GM19240 (cell line): ENCODE measurements at regions not wholly inside any gene's neighbourhood (a gene's known extent, or its start where the extent isn't known, plus 50 kb on each side); places are given as distances from the start of the nearest gene placed in this dataset.
A peak's percentile ranks its signal among the peaks of the same experiment; 100 is the strongest.
"Not testable (repeated sequence)": the region's sequence is repeated elsewhere in the genome, so short reads cannot be mapped to it uniquely, and the experiment has no call there.

Source experiments
- DNase-seq: peaks from one replicate; pipeline ENCODE4 v3.0.0; 2011; ENCODE audit warnings: low spot score; ENCODE audit not compliant: insufficient read length

GRCh38 chr11:93902921-93903320, 52.5 kb upstream of the VSTM5 start:
- DNase-seq = no peak

GRCh38 chr11:93903989-93904388, 53.6 kb upstream of the VSTM5 start:
- no peak for DNase-seq

- DNase-seq = no peak
These were observed 54.3 kb upstream of the VSTM5 start for GRCh38 chr11:93904716-93905115.

GRCh38 chr11:93905384-93905783, 55.0 kb upstream of the VSTM5 start:
- no peak for DNase-seq

- no peak for DNase-seq
These were observed 56.1 kb upstream of the VSTM5 start for GRCh38 chr11:93906486-93906885.

- DNase-seq = no peak
These were observed 57.5 kb upstream of the VSTM5 start for GRCh38 chr11:93907901-93908300.

- DNase-seq = no peak
These were observed 58.3 kb upstream of the VSTM5 start for GRCh38 chr11:93908689-93909088.

- DNase-seq = no peak
These were observed 67.3 kb upstream of the VSTM5 start for GRCh38 chr11:93917673-93918072.

GRCh38 chr11:93921695-93922468, 71.5 kb upstream of the VSTM5 start:
- DNase-seq = peak; percentile 11

- DNase-seq = no peak
These were observed 72.4 kb upstream of the VSTM5 start for GRCh38 chr11:93922830-93923229.

GRCh38 chr11:93926099-93926498, 75.7 kb upstream of the VSTM5 start:
- not testable (repeated sequence) for DNase-seq

GRCh38 chr11:93929407-93929806, 79.0 kb upstream of the VSTM5 start:
- DNase-seq = no peak

- DNase-seq = no peak
These were observed 82.8 kb upstream of the VSTM5 start for GRCh38 chr11:93933230-93933629.

- DNase-seq = no peak
These were observed 85.3 kb upstream of the HEPHL1 start for GRCh38 chr11:93935826-93936225.

GRCh38 chr11:93936460-93936859, 84.7 kb upstream of the HEPHL1 start:
- no peak for DNase-seq

- no peak for DNase-seq
These were observed 81.9 kb upstream of the HEPHL1 start for GRCh38 chr11:93939084-93939760.

- no peak for DNase-seq
These were observed 80.8 kb upstream of the HEPHL1 start for GRCh38 chr11:93940395-93940794.

GRCh38 chr11:93942176-93942575, 79.0 kb upstream of the HEPHL1 start:
- DNase-seq = no peak

- no peak for DNase-seq
These were observed 75.6 kb upstream of the HEPHL1 start for GRCh38 chr11:93945596-93945995.

GRCh38 chr11:93952082-93952780, 68.9 kb upstream of the HEPHL1 start:
- DNase-seq = no peak

- DNase-seq = no peak
These were observed 63.7 kb upstream of the HEPHL1 start for GRCh38 chr11:93957397-93957952.

GRCh38 chr11:93958991-93959390, 62.2 kb upstream of the HEPHL1 start:
- DNase-seq = no peak
